Caco-2 (cell line): ENCODE measurements at regions not wholly inside any gene's neighbourhood (a gene's known extent, or its start where the extent isn't known, plus 50 kb on each side); places are given as distances from the start of the nearest gene placed in this dataset.

Experiments used
- BruUV-seq: library from RNA; stranded (reverse); fragments of 400-500 nt; replicated peaks from 2 replicates; lab custom pipeline; 2021; lab: Mats Ljungman, UMichigan
- CTCF ChIA-PET: fragments of 300-600 bp; sonication (Branson Sonifier 250); formaldehyde crosslinking; loops from one replicate; lab custom pipeline; 2022; ENCODE audit warnings: antibody characterized with exemption; lab: Charles Lee
- POLR2A ChIA-PET: fragments of 300-600 bp; sonication (Branson Sonifier 250); formaldehyde crosslinking; loops from one replicate; lab custom pipeline; 2022; ENCODE audit warnings: antibody characterized with exemption; lab: Charles Lee
- DNase-seq, 2 experiments: peaks; one replicate each; pipeline versions ENCODE4 v3.0.0 to v3.0.0-alpha.2; 2020 to 2022
- H3K27me3 ChIP-seq: replicated peaks from 2 replicates; pipeline ENCODE4 v1.6.0; 2011; ENCODE audit warnings: low read length; ENCODE audit not compliant: control insufficient read depth, insufficient read depth
- H3K36me3 ChIP-seq: 2 replicates; pipeline ENCODE4 v1.5.1; 2011; ENCODE audit warnings: low read length; ENCODE audit not compliant: control insufficient read depth, insufficient read depth
- H3K4me1 ChIP-seq: fragments of 250-450 bp; sonication (Bioruptor Pico); 2 replicates; pipeline ENCODE4 v1.5.1; 2020; ENCODE audit warnings: mild to moderate bottlenecking
- H3K4me3 ChIP-seq: 2 replicates; pipeline ENCODE4 v1.5.1; 2011; ENCODE audit warnings: low read depth, mild to moderate bottlenecking, control low read depth, low read length
- H3K9me3 ChIP-seq: fragments of 250-450 bp; sonication (Bioruptor Pico); 2 replicates; pipeline ENCODE4 v1.5.1; 2020; ENCODE audit warnings: mild to moderate bottlenecking, moderate library complexity
- H3K27ac Mint-ChIP-seq: one replicate; pipeline ENCODE4 v1.8.0; 2022; ENCODE audit warnings: mixed read lengths; ENCODE audit not compliant: unreplicated experiment
- H3K27me3 Mint-ChIP-seq: one replicate; pipeline ENCODE4 v1.8.0; 2022; ENCODE audit warnings: mixed read lengths; ENCODE audit not compliant: insufficient read depth, unreplicated experiment
- H3K36me3 Mint-ChIP-seq: one replicate; pipeline ENCODE4 v1.8.0; 2022; ENCODE audit warnings: mild to moderate bottlenecking, mixed read lengths; ENCODE audit not compliant: insufficient read depth, unreplicated experiment
- H3K4me1 Mint-ChIP-seq: one replicate; pipeline ENCODE4 v1.8.0; 2022; ENCODE audit warnings: low read depth, mixed read lengths; ENCODE audit not compliant: unreplicated experiment
- H3K4me3 Mint-ChIP-seq: one replicate; pipeline ENCODE4 v1.8.0; 2022; ENCODE audit warnings: mild to moderate bottlenecking, moderate library complexity, mixed read lengths; ENCODE audit not compliant: unreplicated experiment
- H3K9me3 Mint-ChIP-seq: one replicate; pipeline ENCODE4 v1.8.0; 2022; ENCODE audit warnings: mixed read lengths; ENCODE audit not compliant: unreplicated experiment
- intact Hi-C: fragments of 100-400 bp; cut with micrococcal nuclease; formaldehyde crosslinking; loops from one replicate; pipeline ENCODE4 v1.10.0; 2022; ENCODE audit not compliant: unreplicated experiment
- TF ChIP-seq, protein P1 (sequence below), 2 experiments: fragments of 200-600 bp in 1 of 2; IDR thresholded peaks; 1 replicate in 1 of 2; 2 replicates in 1 of 2; pipeline versions ENCODE4 v1.5.1 to v1.8.0; 2011 to 2022; ENCODE audit warnings: antibody characterized with exemption in 1 of 2, control low read depth in 1 of 2, inconsistent platforms in 1 of 2, low read depth in 1 of 2, low read length in 1 of 2, mild to moderate bottlenecking in 1 of 2, moderate library complexity in 1 of 2; ENCODE audit not compliant: insufficient read depth in 1 of 2, severe bottlenecking in 1 of 2, unreplicated experiment in 1 of 2

DNA sequence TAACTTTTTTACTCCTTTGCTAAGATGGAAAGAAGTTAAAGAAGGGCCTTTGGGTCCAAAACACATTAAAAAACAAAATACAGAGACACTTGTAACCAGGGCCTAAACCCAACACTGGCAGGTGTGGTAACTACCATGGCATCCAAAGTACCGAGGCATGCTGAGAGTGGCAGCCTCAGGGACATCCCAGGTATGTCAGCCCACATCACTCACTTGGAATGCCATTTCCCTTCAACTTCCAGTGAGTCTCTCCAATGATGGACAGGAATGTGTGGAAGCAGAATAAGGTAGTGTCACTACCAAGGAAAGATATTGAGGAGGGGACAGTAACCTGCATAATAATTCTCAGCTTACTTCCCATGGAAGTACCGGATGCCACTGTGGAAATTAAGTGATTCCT lies 79.5 kb upstream of the SCOC start:
- Histone ChIP-seq H3K4me3 (no peak overlapping the region), H3K27me3 (no peaks in the 10 kb centered on the region), H3K9me3 (no peaks in the 10 kb centered on the region), H3K36me3 (no peaks in the 10 kb centered on the region), H3K4me1 (no peaks in the 10 kb centered on the region)
- Mint-ChIP-seq H3K27ac (no peak overlapping the region), H3K9me3 (no peaks in the 10 kb centered on the region), H3K36me3 (no peaks in the 10 kb centered on the region), H3K27me3 (no peaks in the 10 kb centered on the region), H3K4me1 (peaks cover 19% of the 10 kb centered on the region), H3K4me3 (no peak overlapping the region)
- intact Hi-C loops = no loop called here
- DNase-seq = no peak
- TF ChIP-seq, protein P1, sequence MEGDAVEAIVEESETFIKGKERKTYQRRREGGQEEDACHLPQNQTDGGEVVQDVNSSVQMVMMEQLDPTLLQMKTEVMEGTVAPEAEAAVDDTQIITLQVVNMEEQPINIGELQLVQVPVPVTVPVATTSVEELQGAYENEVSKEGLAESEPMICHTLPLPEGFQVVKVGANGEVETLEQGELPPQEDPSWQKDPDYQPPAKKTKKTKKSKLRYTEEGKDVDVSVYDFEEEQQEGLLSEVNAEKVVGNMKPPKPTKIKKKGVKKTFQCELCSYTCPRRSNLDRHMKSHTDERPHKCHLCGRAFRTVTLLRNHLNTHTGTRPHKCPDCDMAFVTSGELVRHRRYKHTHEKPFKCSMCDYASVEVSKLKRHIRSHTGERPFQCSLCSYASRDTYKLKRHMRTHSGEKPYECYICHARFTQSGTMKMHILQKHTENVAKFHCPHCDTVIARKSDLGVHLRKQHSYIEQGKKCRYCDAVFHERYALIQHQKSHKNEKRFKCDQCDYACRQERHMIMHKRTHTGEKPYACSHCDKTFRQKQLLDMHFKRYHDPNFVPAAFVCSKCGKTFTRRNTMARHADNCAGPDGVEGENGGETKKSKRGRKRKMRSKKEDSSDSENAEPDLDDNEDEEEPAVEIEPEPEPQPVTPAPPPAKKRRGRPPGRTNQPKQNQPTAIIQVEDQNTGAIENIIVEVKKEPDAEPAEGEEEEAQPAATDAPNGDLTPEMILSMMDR (IDR thresholded peaks at IDR 0.05; ENCODE audit: insufficient read depth in 1 of 2, low read depth in 1 of 2, low read length in 1 of 2, severe bottlenecking in 1 of 2, unreplicated experiment in 1 of 2) = no peak
- ChIA-PET CTCF (no interaction called here), POLR2A (no interaction called here)
- BruUV-seq = no TSS peak

DNA sequence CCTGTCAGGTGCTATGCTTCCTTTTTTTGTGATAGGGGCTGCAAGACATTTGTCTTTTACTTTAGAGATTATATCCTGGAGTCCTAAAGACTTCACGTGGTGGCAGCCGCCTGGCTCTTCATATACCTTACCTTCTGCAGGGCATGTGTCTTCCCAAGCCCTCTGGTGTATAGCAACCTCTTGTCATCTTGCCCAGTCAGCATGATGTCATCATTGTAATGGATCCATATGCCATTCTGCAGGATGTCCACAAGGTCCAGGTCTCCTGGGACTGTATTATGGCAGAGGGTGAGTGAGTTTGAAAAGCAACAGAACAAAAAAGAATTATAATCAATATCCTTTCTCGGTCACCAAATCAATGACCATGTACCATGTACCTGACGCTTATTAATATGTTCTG lies 82.2 kb upstream of the SCOC start:
- no peaks in the 10 kb centered on the region for H3K27me3 ChIP-seq
- no peak overlapping the region for H3K4me3 ChIP-seq
- H3K4me3 Mint-ChIP-seq = no peak overlapping the region
- H3K9me3 ChIP-seq = no peaks in the 10 kb centered on the region
- TF ChIP-seq, protein P1 (IDR thresholded peaks at IDR 0.05; ENCODE audit: insufficient read depth in 1 of 2, low read depth in 1 of 2, low read length in 1 of 2, severe bottlenecking in 1 of 2, unreplicated experiment in 1 of 2) = no peak
- no peaks in the 10 kb centered on the region for H3K9me3 Mint-ChIP-seq
- BruUV-seq = no TSS peak
- CTCF ChIA-PET = no interaction called here
- H3K36me3 Mint-ChIP-seq = no peaks in the 10 kb centered on the region
- no peak overlapping the region for H3K27ac Mint-ChIP-seq
- intact Hi-C loops = no loop called here
- DNase-seq = no peak
- no peaks in the 10 kb centered on the region for H3K4me1 ChIP-seq
- POLR2A ChIA-PET = no interaction called here
- H3K36me3 ChIP-seq = no peaks in the 10 kb centered on the region
- peaks cover 6% of the 10 kb centered on the region for H3K4me1 Mint-ChIP-seq
- no peaks in the 10 kb centered on the region for H3K27me3 Mint-ChIP-seq

DNA sequence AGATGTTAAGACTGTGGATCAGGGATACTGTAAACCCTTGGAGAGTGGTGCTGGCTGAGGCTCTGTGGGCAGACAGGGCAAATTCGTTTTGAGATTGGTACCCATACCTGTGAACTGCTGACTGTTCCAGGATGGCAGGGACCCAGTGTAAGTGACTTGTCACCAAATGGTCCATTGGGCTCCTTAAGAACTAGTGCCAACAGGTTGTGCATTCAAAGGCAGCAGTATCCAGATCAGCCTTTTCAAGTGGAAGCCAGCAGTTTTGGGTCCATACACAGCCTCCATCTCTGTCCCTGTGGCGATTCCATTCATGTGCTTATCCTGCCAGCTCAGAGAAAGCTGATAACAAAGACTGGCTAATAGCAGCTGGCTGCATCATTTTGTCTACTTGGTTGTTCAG lies 84.0 kb upstream of the SCOC start:
- no peaks in the 10 kb centered on the region for H3K36me3 Mint-ChIP-seq
- CTCF ChIA-PET = no interaction called here
- intact Hi-C loops = no loop called here
- Histone ChIP-seq H3K4me3 (no peak overlapping the region), H3K4me1 (no peaks in the 10 kb centered on the region), H3K27me3 (no peaks in the 10 kb centered on the region), H3K9me3 (no peaks in the 10 kb centered on the region), H3K36me3 (no peaks in the 10 kb centered on the region)
- H3K9me3 Mint-ChIP-seq = no peaks in the 10 kb centered on the region
- no TSS peak for BruUV-seq
- H3K27me3 Mint-ChIP-seq = peaks cover 1% of the 10 kb centered on the region
- DNase-seq = no peak
- TF ChIP-seq, protein P1 (IDR thresholded peaks at IDR 0.05; ENCODE audit: insufficient read depth in 1 of 2, low read depth in 1 of 2, low read length in 1 of 2, severe bottlenecking in 1 of 2, unreplicated experiment in 1 of 2) = no peak
- no peak overlapping the region for H3K4me3 Mint-ChIP-seq
- H3K27ac Mint-ChIP-seq = no peak overlapping the region
- H3K4me1 Mint-ChIP-seq = no peaks in the 10 kb centered on the region
- POLR2A ChIA-PET = no interaction called here
